KMS-11 (cell line): ENCODE measurements at regions not wholly inside any gene's neighbourhood (a gene's known extent, or its start where the extent isn't known, plus 50 kb on each side); places are given as distances from the start of the nearest gene placed in this dataset.

Experiments
- H2AFZ ChIP-seq: fragments of 200-600 bp; sonication (generic); 2 replicates; pipeline ENCODE4 v1.6.1; 2016; ENCODE audit warnings: antibody characterized with exemption, mixed run types, low read depth
- H3K27ac ChIP-seq: fragments of 200-600 bp; sonication (generic); 2 replicates; pipeline ENCODE4 v1.6.1; 2016; ENCODE audit warnings: mild to moderate bottlenecking, mixed run types
- H3K27me3 ChIP-seq: fragments of 200-600 bp; sonication (generic); 2 replicates; pipeline ENCODE4 v1.6.1; 2017; ENCODE audit warnings: mild to moderate bottlenecking, low read depth, mixed run types, moderate library complexity; ENCODE audit not compliant: insufficient read depth
- H3K36me3 ChIP-seq: fragments of 200-600 bp; sonication (generic); 2 replicates; pipeline ENCODE4 v1.6.1; 2017; ENCODE audit warnings: mild to moderate bottlenecking, mixed run types; ENCODE audit not compliant: insufficient read depth
- H3K4me1 ChIP-seq: fragments of 200-600 bp; sonication (generic); 2 replicates; pipeline ENCODE4 v1.6.1; 2016; ENCODE audit warnings: mild to moderate bottlenecking, low read depth, mixed run types; ENCODE audit not compliant: poor library complexity, severe bottlenecking
- H3K4me2 ChIP-seq: fragments of 200-600 bp; sonication (generic); 2 replicates; pipeline ENCODE4 v1.7.0; 2016; ENCODE audit warnings: mild to moderate bottlenecking, mixed run types
- H3K4me3 ChIP-seq: fragments of 200-600 bp; sonication (generic); IDR thresholded peaks from 2 replicates; pipeline ENCODE4 v1.6.1; 2017; ENCODE audit warnings: low read depth, low read length, mixed read lengths; ENCODE audit not compliant: insufficient read depth
- H3K79me2 ChIP-seq: fragments of 200-600 bp; sonication (generic); 2 replicates; pipeline ENCODE4 v1.6.1; 2016; ENCODE audit warnings: low read depth, mixed run types; ENCODE audit not compliant: insufficient read depth
- H3K9ac ChIP-seq: fragments of 200-600 bp; sonication (generic); 2 replicates; pipeline ENCODE4 v1.6.1; 2016; ENCODE audit warnings: mild to moderate bottlenecking, mixed run types
- H4K20me1 ChIP-seq: fragments of 200-600 bp; sonication (generic); 2 replicates; pipeline ENCODE4 v1.6.1; 2016; ENCODE audit warnings: mild to moderate bottlenecking, mixed run types; ENCODE audit not compliant: insufficient read depth
- CTCF ChIP-seq: fragments of 200-600 bp; sonication (generic); conservative IDR thresholded peaks from 2 replicates; pipeline ENCODE4 v1.6.1; 2017; ENCODE audit warnings: low read depth, mild to moderate bottlenecking, antibody characterized with exemption, low read length, moderate library complexity, mixed read lengths

DNA sequence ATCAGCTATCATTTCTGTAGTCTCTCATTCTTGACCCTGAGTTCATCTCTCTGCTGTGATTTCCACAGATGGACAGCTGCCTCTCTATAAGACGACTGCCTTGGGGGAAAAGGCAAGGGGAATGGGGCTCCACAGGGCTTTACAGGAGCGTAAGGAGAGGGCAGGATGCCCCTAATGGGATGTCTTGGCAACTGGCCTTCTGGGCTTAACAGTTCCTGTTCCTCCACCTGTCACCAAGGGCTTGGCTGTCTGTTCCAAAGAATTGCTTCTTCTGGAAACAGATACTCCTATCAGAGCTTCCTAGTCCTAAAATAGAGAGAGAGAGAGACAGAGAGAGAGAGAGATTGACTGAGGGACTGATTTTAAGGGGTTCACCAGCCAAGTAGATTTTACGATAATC, 181.9 kb downstream of the TMEM200A start:
- Histone ChIP-seq H3K9ac (no peak overlapping the region), H3K4me2 (no peak overlapping the region), H3K79me2 (no peaks in the 10 kb centered on the region), H3K4me1 (no peaks in the 10 kb centered on the region), H3K4me3 (no peak overlapping the region), H4K20me1 (no peaks in the 10 kb centered on the region), H3K27ac (no peak overlapping the region), H3K27me3 (no peaks in the 10 kb centered on the region), H3K36me3 (no peaks in the 10 kb centered on the region), H2AFZ (no peak overlapping the region)
- TF ChIP-seq CTCF, result no peak

DNA sequence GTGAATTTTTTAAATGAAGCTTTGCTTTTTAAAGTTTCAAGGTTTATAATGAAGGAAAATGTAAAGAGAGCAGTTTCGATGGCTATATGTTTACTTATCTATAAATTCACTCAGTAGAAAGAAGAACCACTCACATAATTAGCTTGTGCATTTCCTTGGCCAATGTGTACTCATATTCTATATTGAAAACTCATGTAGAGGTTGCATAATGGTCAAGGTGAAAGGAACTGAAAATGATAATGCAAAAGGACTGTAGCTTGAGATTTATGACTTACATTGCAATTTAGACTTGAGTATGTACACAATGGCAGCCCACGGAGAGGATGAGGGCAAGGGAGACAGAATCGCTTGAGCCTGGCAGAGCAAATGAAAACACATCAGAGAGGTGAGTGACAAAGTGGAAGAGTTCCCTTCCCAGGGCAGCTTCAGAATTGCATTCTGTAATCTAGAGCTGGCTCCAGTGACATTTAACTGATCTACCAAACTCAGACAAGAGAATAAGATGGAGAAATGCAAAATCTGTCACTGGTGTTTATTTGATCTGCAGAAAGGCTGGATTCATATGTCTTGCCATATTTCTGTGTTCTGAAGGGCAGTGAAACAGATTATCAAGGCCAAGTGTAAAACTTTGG, 191.8 kb downstream of the TMEM200A start:
- H3K4me2 ChIP-seq, result no peak overlapping the region
- no peak overlapping the region for H3K4me3 ChIP-seq
- H3K4me1 ChIP-seq, result peaks cover 14% of the 10 kb centered on the region
- TF ChIP-seq CTCF, result no peak
- no peaks in the 10 kb centered on the region for H3K27me3 ChIP-seq
- H3K36me3 ChIP-seq, result no peaks in the 10 kb centered on the region
- H2AFZ ChIP-seq, result no peak overlapping the region
- H3K9ac ChIP-seq, result no peak overlapping the region
- H3K79me2 ChIP-seq, result no peaks in the 10 kb centered on the region
- no peak overlapping the region for H3K27ac ChIP-seq
- H4K20me1 ChIP-seq, result no peaks in the 10 kb centered on the region

DNA sequence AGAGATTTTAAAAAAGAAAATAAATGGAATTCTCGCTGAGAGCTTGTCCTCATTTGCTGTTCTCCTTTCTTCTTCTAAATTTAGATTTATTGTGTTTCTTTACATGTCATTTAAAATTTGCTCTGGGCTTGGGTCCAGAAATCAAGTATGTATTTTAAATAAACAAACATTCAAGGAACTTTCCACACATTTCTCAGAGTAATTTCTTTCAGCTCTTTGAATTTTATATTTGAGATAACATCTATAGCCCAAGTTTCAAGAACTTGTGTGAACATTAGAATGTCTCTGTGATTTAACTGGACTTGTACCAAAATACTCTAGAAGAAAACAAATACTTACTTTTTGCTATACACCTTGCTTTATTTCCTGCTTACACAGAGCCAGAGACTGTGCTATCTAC, 192.3 kb downstream of the TMEM200A start:
- Histone ChIP-seq H4K20me1 (no peaks in the 10 kb centered on the region), H3K9ac (no peak overlapping the region), H2AFZ (no peak overlapping the region), H3K4me2 (no peak overlapping the region), H3K79me2 (no peaks in the 10 kb centered on the region), H3K4me3 (no peak overlapping the region), H3K27ac (no peak overlapping the region), H3K36me3 (no peaks in the 10 kb centered on the region), H3K4me1 (peaks cover 14% of the 10 kb centered on the region), H3K27me3 (no peaks in the 10 kb centered on the region)
- TF ChIP-seq CTCF, result no peak

DNA sequence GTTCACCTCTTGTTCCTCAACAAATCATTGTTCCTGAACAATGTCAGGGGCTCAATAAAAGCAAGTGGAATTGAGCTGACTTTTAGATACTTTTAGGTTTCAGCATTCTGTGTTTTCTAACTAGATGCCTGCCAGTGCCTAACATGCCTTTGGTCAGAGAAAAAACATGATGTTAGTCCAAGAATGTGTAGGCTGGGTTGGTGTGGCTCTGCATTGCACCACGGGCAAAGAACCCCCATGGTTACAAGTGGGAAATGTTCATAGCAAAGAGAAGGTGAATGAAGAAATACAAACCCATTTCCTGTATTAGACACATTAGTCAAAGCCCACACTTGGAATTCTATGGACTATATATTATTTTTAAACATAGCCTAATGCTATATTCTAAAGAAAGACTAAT, 193.3 kb downstream of the TMEM200A start:
- Histone ChIP-seq H3K4me3 (no peak overlapping the region), H4K20me1 (no peaks in the 10 kb centered on the region), H3K27ac (no peak overlapping the region)

More for the DNA sequence above, 193.3 kb downstream of the TMEM200A start:
- Histone ChIP-seq H3K4me2 (no peak overlapping the region), H2AFZ (no peak overlapping the region), H3K27me3 (no peaks in the 10 kb centered on the region), H3K36me3 (no peaks in the 10 kb centered on the region), H3K4me1 (peaks cover 14% of the 10 kb centered on the region), H3K9ac (no peak overlapping the region), H3K79me2 (no peaks in the 10 kb centered on the region)
- TF ChIP-seq CTCF, result no peak
